Mesenchymal stem cell (in vitro differentiated cells and primary cell): ENCODE measurements at regions not wholly inside any gene's neighbourhood (a gene's known extent, or its start where the extent isn't known, plus 50 kb on each side); places are given as distances from the start of the nearest gene placed in this dataset.

ENCODE experiments used
- DNase-seq: peaks from one replicate; pipeline ENCODE4 v3.0.0-alpha.2; 2013
- H2AFZ ChIP-seq: one replicate; pipeline ENCODE4 v1.6.1; 2013; ENCODE audit warnings: low read depth, mild to moderate bottlenecking, control low read depth, inconsistent platforms, low read length, moderate library complexity
- H2AK5ac ChIP-seq: 2 replicates; pipeline ENCODE4 v1.6.1; 2013; ENCODE audit warnings: low read length, moderate library complexity, mild to moderate bottlenecking, inconsistent platforms; ENCODE audit not compliant: severe bottlenecking
- H2BK120ac ChIP-seq: one replicate; pipeline ENCODE4 v1.6.1; 2013; ENCODE audit warnings: low read depth, mild to moderate bottlenecking, inconsistent platforms, low read length, moderate library complexity
- H2BK12ac ChIP-seq, 2 experiments: one replicate each; pipeline ENCODE4 v1.6.1; 2013; ENCODE audit warnings: inconsistent platforms in 2 of 2, low read length in 2 of 2, mild to moderate bottlenecking in 2 of 2, moderate library complexity in 2 of 2, control low read depth in 1 of 2
- H2BK15ac ChIP-seq: one replicate; pipeline ENCODE4 v1.6.1; 2013; ENCODE audit warnings: mild to moderate bottlenecking, low read depth, inconsistent platforms; ENCODE audit not compliant: poor library complexity, severe bottlenecking
- H2BK5ac ChIP-seq: 2 replicates; pipeline ENCODE4 v1.6.1; 2013; ENCODE audit warnings: low read depth, mild to moderate bottlenecking, low read length, control low read depth, inconsistent platforms; ENCODE audit not compliant: poor library complexity, severe bottlenecking
- H3K14ac ChIP-seq, 2 experiments: one replicate each; pipeline ENCODE4 v1.6.1; 2013; ENCODE audit warnings: inconsistent platforms in 2 of 2, low read length in 2 of 2, control low read depth in 1 of 2, mild to moderate bottlenecking in 1 of 2, moderate library complexity in 1 of 2
- H3K18ac ChIP-seq, 2 experiments: one replicate each; pipeline ENCODE4 v1.6.1; 2013; ENCODE audit warnings: inconsistent platforms in 2 of 2, low read length in 2 of 2, control low read depth in 1 of 2, low read depth in 1 of 2, mild to moderate bottlenecking in 1 of 2
- H3K23ac ChIP-seq, 2 experiments: one replicate each; pipeline ENCODE4 v1.6.1; 2013; ENCODE audit warnings: inconsistent platforms in 2 of 2, low read length in 2 of 2, mild to moderate bottlenecking in 2 of 2, moderate library complexity in 2 of 2, control low read depth in 1 of 2
- H3K27ac ChIP-seq: 2 replicates; pipeline ENCODE4 v1.5.1; 2013; ENCODE audit warnings: mild to moderate bottlenecking, moderate library complexity, low read length, control low read depth, inconsistent platforms; ENCODE audit not compliant: poor library complexity, severe bottlenecking
- H3K27me3 ChIP-seq, 2 experiments: 2 replicates each; pipeline versions ENCODE4 v1.6.1 to v1.7.0; 2013; ENCODE audit warnings: low read length in 2 of 2, mild to moderate bottlenecking in 2 of 2, moderate library complexity in 2 of 2, control low read depth in 1 of 2, inconsistent platforms in 1 of 2; ENCODE audit not compliant: control insufficient read depth in 1 of 2, insufficient read depth in 1 of 2
- H3K36me3 ChIP-seq, 2 experiments: 2 replicates each; pipeline versions ENCODE4 v1.6.1 to v1.7.0; 2013; ENCODE audit warnings: low read length in 2 of 2, control low read depth in 1 of 2, inconsistent platforms in 1 of 2, low read depth in 1 of 2, mild to moderate bottlenecking in 1 of 2; ENCODE audit not compliant: insufficient read depth in 2 of 2, control insufficient read depth in 1 of 2
- H3K4ac ChIP-seq, 2 experiments: one replicate each; pipeline ENCODE4 v1.6.1; 2013; ENCODE audit warnings: inconsistent platforms in 2 of 2, low read length in 2 of 2, mild to moderate bottlenecking in 2 of 2, moderate library complexity in 2 of 2, control low read depth in 1 of 2, low read depth in 1 of 2
- H3K4me1 ChIP-seq: 2 replicates; pipeline ENCODE4 v1.6.1; 2013; ENCODE audit warnings: low read depth, low read length, control low read depth; ENCODE audit not compliant: control insufficient read depth, insufficient read depth
- H3K4me2 ChIP-seq: 2 replicates; pipeline ENCODE4 v1.6.1; 2013; ENCODE audit warnings: low read length, mild to moderate bottlenecking, inconsistent platforms; ENCODE audit not compliant: poor library complexity, severe bottlenecking
- H3K4me3 ChIP-seq, 2 experiments: 2 replicates each; pipeline versions ENCODE4 v1.5.1 to v1.7.0; 2013; ENCODE audit warnings: low read length in 2 of 2, mild to moderate bottlenecking in 2 of 2, control low read depth in 1 of 2, low read depth in 1 of 2; ENCODE audit not compliant: insufficient read depth in 1 of 2
- H3K79me1 ChIP-seq: replicated peaks from 2 replicates; pipeline ENCODE4 v1.6.1; 2013; ENCODE audit warnings: mild to moderate bottlenecking, control low read depth, low read length, inconsistent platforms; ENCODE audit not compliant: poor library complexity, severe bottlenecking
- H3K9ac ChIP-seq: 2 replicates; pipeline ENCODE4 v1.7.0; 2013; ENCODE audit warnings: mild to moderate bottlenecking, low read length, moderate library complexity
- H3K9me3 ChIP-seq: 2 replicates; pipeline ENCODE4 v1.7.0; 2013; ENCODE audit warnings: mild to moderate bottlenecking, low read length; ENCODE audit not compliant: control insufficient read depth
- H4K8ac ChIP-seq: one replicate; pipeline ENCODE4 v1.6.1; 2013; ENCODE audit warnings: inconsistent platforms, mild to moderate bottlenecking, low read length, moderate library complexity
- H4K91ac ChIP-seq: one replicate; pipeline ENCODE4 v1.6.1; 2013; ENCODE audit warnings: mild to moderate bottlenecking, low read length, inconsistent platforms
- WGBS: methylation state at CpG from one replicate; pipeline ENCODE4 v1.1.7; 2013; ENCODE audit warnings: mixed read lengths; 5-methylcytosine and 5-hydroxymethylcytosine counted together

GRCh38 chr12:84336231-84336630, 576.4 kb downstream of the SLC6A15 start:
- H3K27ac ChIP-seq = no peak overlapping the region
- no peak overlapping the region for H2BK15ac ChIP-seq
- H2AFZ ChIP-seq = no peak overlapping the region
- H3K9me3 ChIP-seq = no peaks in the 10 kb centered on the region
- H4K91ac ChIP-seq = no peak overlapping the region
- no peak overlapping the region for H3K18ac ChIP-seq
- H4K8ac ChIP-seq = no peak overlapping the region
- no peaks in the 10 kb centered on the region for H3K4me1 ChIP-seq
- no peak overlapping the region for H2BK12ac ChIP-seq
- H3K23ac ChIP-seq = no peak overlapping the region
- DNase-seq = no peak
- H2BK120ac ChIP-seq = no peak overlapping the region
- H3K9ac ChIP-seq = no peak overlapping the region
- H2BK5ac ChIP-seq = no peak overlapping the region
- no peak overlapping the region for H2AK5ac ChIP-seq
- H3K14ac ChIP-seq = no peak overlapping the region
- H3K4me2 ChIP-seq = no peak overlapping the region
- H3K4me3 ChIP-seq = no peak overlapping the region
- no peaks in the 10 kb centered on the region for H3K27me3 ChIP-seq
- WGBS = no CpG with 5 or more reads among the region's 1 CpG
- H3K36me3 ChIP-seq = no peaks in the 10 kb centered on the region
- no peaks in the 10 kb centered on the region for H3K79me1 ChIP-seq
- no peak overlapping the region for H3K4ac ChIP-seq

DNA sequence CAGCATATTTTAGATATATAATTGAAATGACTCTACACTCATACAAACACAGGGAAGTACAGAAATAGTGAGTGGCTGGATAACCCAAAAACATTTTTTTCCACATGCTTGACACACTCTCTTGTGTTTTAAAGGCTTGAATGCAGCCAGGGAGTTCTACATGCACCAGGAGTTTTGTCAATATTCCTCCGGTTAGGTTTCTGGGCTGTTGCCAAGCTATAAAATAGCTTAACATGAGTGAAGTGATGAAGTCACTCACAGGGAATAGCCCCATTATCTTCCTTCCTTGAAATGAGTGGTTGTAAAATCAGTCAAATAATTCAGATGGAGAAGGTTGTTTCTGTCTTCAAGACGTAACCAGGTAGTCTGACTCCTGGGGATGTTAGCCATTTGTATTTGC, 582.7 kb downstream of the SLC6A15 start:
- H3K9me3 ChIP-seq = no peaks in the 10 kb centered on the region
- no peak overlapping the region for H3K4me2 ChIP-seq
- no peak overlapping the region for H3K4ac ChIP-seq
- H3K4me3 ChIP-seq = no peak overlapping the region
- no peak for DNase-seq
- no peak overlapping the region for H3K27ac ChIP-seq
- no peak overlapping the region for H3K14ac ChIP-seq
- no peak overlapping the region for H3K23ac ChIP-seq
- no peaks in the 10 kb centered on the region for H3K27me3 ChIP-seq
- no peak overlapping the region for H2BK15ac ChIP-seq
- H4K91ac ChIP-seq = no peak overlapping the region
- no peaks in the 10 kb centered on the region for H3K79me1 ChIP-seq
- no peaks in the 10 kb centered on the region for H3K4me1 ChIP-seq
- WGBS = 51% methylated on average over 2 of the region's 2 CpGs
- H3K9ac ChIP-seq = no peak overlapping the region
- H4K8ac ChIP-seq = no peak overlapping the region
- H2AK5ac ChIP-seq = no peak overlapping the region
- no peak overlapping the region for H2AFZ ChIP-seq
- H2BK12ac ChIP-seq = no peak overlapping the region
- no peak overlapping the region for H2BK5ac ChIP-seq
- H3K36me3 ChIP-seq = no peaks in the 10 kb centered on the region
- H2BK120ac ChIP-seq = no peak overlapping the region
- no peak overlapping the region for H3K18ac ChIP-seq

DNA sequence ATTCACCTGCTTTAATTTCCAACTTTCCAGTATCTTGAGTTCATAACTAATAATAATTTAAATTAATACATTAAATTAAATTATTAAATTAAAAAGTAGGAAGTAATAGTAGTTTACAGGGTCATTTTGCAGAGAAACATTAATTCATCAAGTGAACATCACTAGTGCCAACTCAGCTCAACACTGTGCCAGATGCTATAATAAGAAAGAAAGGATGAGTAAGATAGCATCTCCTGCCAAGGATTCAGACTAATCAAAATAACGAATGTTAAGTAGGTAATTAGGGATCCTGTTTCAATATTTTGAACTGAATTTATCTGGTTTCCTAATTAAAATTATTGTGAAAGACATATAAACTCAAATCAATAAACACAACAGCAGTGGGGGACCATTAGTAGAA, 596.7 kb downstream of the SLC6A15 start:
- Histone ChIP-seq H3K4me3 (no peak overlapping the region), H3K4me2 (no peak overlapping the region), H3K4ac (no peak overlapping the region), H3K4me1 (no peaks in the 10 kb centered on the region), H3K14ac (no peak overlapping the region), H3K36me3 (no peaks in the 10 kb centered on the region), H2AK5ac (no peak overlapping the region), H2BK120ac (no peak overlapping the region), H3K18ac (no peak overlapping the region), H3K23ac (no peak overlapping the region), H2AFZ (no peak overlapping the region), H3K79me1 (no peaks in the 10 kb centered on the region), H2BK12ac (no peak overlapping the region), H2BK5ac (no peak overlapping the region), H3K27ac (no peak overlapping the region), H2BK15ac (no peak overlapping the region), H3K9me3 (no peaks in the 10 kb centered on the region), H4K91ac (no peak overlapping the region), H4K8ac (no peak overlapping the region), H3K9ac (no peak overlapping the region), H3K27me3 (no peaks in the 10 kb centered on the region)
- no CpG with 5 or more reads among the region's 1 CpG for WGBS
- DNase-seq = no peak

DNA sequence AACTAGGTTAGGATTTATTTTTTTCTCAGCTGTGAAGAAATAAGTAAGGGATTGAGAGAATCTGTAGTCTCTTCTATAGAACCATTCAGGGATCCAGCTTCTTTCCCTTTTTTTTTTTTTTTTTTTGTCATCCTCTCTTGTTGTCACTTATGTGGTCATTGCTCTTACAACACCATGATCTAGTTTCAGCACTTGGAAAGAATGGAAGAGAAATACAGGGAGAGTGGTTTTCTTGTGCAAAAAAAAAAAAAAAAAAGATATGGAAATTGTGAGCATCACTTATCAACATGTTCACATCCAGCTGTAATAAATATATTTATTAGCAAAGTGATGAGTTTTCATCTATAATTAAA, 599.3 kb downstream of the SLC6A15 start:
- H3K36me3 ChIP-seq = no peaks in the 10 kb centered on the region
- H3K4ac ChIP-seq = no peak overlapping the region
- H3K27ac ChIP-seq = no peak overlapping the region
- H3K9me3 ChIP-seq = no peaks in the 10 kb centered on the region
- H3K9ac ChIP-seq = no peak overlapping the region
- no peak overlapping the region for H3K23ac ChIP-seq
- H2AFZ ChIP-seq = no peak overlapping the region
- H2BK15ac ChIP-seq = no peak overlapping the region
- H3K27me3 ChIP-seq = no peaks in the 10 kb centered on the region
- no peak overlapping the region for H3K14ac ChIP-seq
- DNase-seq = peak; percentile 56
- no peak overlapping the region for H4K91ac ChIP-seq
- H3K18ac ChIP-seq = no peak overlapping the region
- H3K4me1 ChIP-seq = no peaks in the 10 kb centered on the region
- no peaks in the 10 kb centered on the region for H3K79me1 ChIP-seq
- H2AK5ac ChIP-seq = no peak overlapping the region
- H3K4me2 ChIP-seq = no peak overlapping the region
- no peak overlapping the region for H2BK120ac ChIP-seq
- no peak overlapping the region for H2BK12ac ChIP-seq
- H4K8ac ChIP-seq = no peak overlapping the region
- H3K4me3 ChIP-seq = no peak overlapping the region
- no peak overlapping the region for H2BK5ac ChIP-seq
